Prostate gland (tissue), 2 donors: ENCODE measurements at regions not wholly inside any gene's neighbourhood (a gene's known extent, or its start where the extent isn't known, plus 50 kb on each side); places are given as distances from the start of the nearest gene placed in this dataset.

Experiments used
- DNase-seq: peaks from one replicate; pipeline ENCODE4 v3.0.0-alpha.2; 2019; ENCODE audit warnings: low spot score
- H3K27ac ChIP-seq, 2 donors: fragments of 200-600 bp; sonication (generic); 2 replicates each; pipeline ENCODE4 v1.5.1; 2017 to 2019
- H3K27me3 ChIP-seq: fragments of 200-600 bp; sonication (generic); replicated peaks from 2 replicates; pipeline ENCODE4 v1.5.1; 2019; ENCODE audit not compliant: insufficient read depth
- H3K36me3 ChIP-seq, 2 donors: fragments of 200-600 bp; sonication (generic); 1 replicate in 1 of 2; 2 replicates in 1 of 2; pipeline versions ENCODE4 v1.5.1 to v1.8.1; 2017 to 2019
- H3K4me1 ChIP-seq: fragments of 200-600 bp; sonication (generic); replicated peaks from 2 replicates; pipeline ENCODE4 v1.5.1; 2019
- H3K4me3 ChIP-seq, 2 donors: fragments of 200-600 bp; sonication (generic); 2 replicates each; pipeline ENCODE4 v1.5.1; 2017 to 2019
- H3K9me3 ChIP-seq: fragments of 200-600 bp; sonication (generic); 2 replicates; pipeline ENCODE4 v1.5.1; 2017
- POLR2A ChIP-seq: fragments of 450-650 bp; IDR thresholded peaks from one replicate; pipeline ENCODE4 v1.6.1; 2016; ENCODE audit warnings: antibody characterized with exemption, mild to moderate bottlenecking
- POLR2AphosphoS5 ChIP-seq: sonication (generic); formaldehyde crosslinking; IDR thresholded peaks from one replicate; pipeline ENCODE4 v1.6.1; 2017; ENCODE audit warnings: antibody characterized with exemption
- WGBS: methylation state at CpG from one replicate; pipeline ENCODE4 v1.1.5; 2018; 5-methylcytosine and 5-hydroxymethylcytosine counted together
- intact Hi-C: fragments of 100-400 bp; cut with DNase I; formaldehyde crosslinking; loops from one replicate; pipeline ENCODE4 v1.14.2; 2022
- TF ChIP-seq, protein P1 (sequence below), 4 experiments: fragments of 200-600 bp in 2 of 4; fragments of 450-650 bp in 2 of 4; sonication (generic) in 2 of 4; IDR thresholded peaks; 1 replicate in 3 of 4; 2 replicates in 1 of 4; pipeline ENCODE4 v1.5.1; 2016 to 2019; ENCODE audit warnings: antibody characterized with exemption in 4 of 4, mild to moderate bottlenecking in 2 of 4, moderate library complexity in 2 of 4

DNA sequence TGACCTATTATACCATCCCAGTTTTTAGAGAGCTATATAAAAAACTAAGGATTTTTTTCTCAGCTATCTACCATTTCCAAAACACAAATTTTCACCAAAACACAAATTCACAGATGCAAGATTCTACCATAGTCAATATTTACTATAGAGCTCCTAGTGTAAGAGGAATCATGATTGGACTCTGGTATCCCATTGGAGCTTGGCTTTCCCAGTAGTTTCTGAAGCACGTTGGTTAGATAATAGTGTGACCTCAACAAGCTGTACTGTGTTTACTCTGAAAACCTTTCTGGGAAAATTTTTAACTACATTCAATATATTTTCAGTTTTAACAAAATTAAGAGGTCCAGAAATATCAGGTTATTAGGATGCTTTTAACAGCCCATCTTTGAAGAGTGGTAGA, 660.6 kb upstream of the SLC10A2 start:
- TF ChIP-seq POLR2AphosphoS5 (no peak), POLR2A (no peak)
- TF ChIP-seq, protein P1, sequence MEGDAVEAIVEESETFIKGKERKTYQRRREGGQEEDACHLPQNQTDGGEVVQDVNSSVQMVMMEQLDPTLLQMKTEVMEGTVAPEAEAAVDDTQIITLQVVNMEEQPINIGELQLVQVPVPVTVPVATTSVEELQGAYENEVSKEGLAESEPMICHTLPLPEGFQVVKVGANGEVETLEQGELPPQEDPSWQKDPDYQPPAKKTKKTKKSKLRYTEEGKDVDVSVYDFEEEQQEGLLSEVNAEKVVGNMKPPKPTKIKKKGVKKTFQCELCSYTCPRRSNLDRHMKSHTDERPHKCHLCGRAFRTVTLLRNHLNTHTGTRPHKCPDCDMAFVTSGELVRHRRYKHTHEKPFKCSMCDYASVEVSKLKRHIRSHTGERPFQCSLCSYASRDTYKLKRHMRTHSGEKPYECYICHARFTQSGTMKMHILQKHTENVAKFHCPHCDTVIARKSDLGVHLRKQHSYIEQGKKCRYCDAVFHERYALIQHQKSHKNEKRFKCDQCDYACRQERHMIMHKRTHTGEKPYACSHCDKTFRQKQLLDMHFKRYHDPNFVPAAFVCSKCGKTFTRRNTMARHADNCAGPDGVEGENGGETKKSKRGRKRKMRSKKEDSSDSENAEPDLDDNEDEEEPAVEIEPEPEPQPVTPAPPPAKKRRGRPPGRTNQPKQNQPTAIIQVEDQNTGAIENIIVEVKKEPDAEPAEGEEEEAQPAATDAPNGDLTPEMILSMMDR (IDR thresholded peaks at IDR 0.05) = no peak
- H3K27me3 ChIP-seq = no peaks in the 10 kb centered on the region
- H3K9me3 ChIP-seq = no peaks in the 10 kb centered on the region
- intact Hi-C loops = no loop called here
- H3K4me1 ChIP-seq = no peaks in the 10 kb centered on the region
- no peak for DNase-seq
- no peaks in the 10 kb centered on the region for H3K36me3 ChIP-seq
- 86% methylated on average over 1 of the region's 1 CpG for WGBS
- no peak overlapping the region for H3K27ac ChIP-seq
- no peak overlapping the region for H3K4me3 ChIP-seq

DNA sequence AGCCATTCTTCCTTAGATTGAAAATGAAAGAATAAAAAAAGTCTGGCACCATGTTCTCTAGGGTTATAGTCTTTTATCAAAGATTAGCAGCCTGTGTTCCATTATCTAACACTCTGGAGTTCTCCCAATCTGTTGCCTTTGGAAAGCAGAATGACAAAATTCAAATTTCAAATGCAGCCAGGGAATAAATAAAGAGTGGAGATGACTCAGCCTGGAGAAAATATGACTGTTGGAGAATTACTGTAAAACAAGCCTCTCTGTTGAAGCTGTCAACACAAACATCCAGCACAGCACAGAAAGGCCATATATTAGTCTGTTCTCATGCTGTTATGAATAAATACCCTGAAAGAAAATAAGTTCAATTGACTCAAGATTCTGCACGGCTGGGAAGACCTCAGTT, 650.5 kb upstream of the SLC10A2 start:
- Histone ChIP-seq H3K9me3 (no peaks in the 10 kb centered on the region), H3K27me3 (no peaks in the 10 kb centered on the region), H3K36me3 (no peaks in the 10 kb centered on the region), H3K4me1 (no peaks in the 10 kb centered on the region), H3K4me3 (no peak overlapping the region), H3K27ac (no peak overlapping the region)
- intact Hi-C loops = no loop called here
- TF ChIP-seq POLR2AphosphoS5 = no peak
- no peak for TF ChIP-seq POLR2A
- TF ChIP-seq, protein P1 (IDR thresholded peaks at IDR 0.05) = no peak
- no peak for DNase-seq
- 0% methylated on average over 1 of the region's 1 CpG for WGBS

- Histone ChIP-seq H3K27ac (no peak overlapping the region), H3K27me3 (no peaks in the 10 kb centered on the region), H3K4me3 (no peak overlapping the region), H3K9me3 (no peaks in the 10 kb centered on the region), H3K4me1 (no peaks in the 10 kb centered on the region), H3K36me3 (no peaks in the 10 kb centered on the region)
- TF ChIP-seq POLR2AphosphoS5 (no peak), POLR2A (no peak)
- TF ChIP-seq, protein P1 (IDR thresholded peaks at IDR 0.05) = no peak
- DNase-seq = no peak
- WGBS = 90% methylated on average over 5 of the region's 5 CpGs
- intact Hi-C loops = no loop called here
Measured at GRCh38 chr13:103715335-103715734, 649.1 kb upstream of the SLC10A2 start.

GRCh38 chr13:103703246-103703645, 637.0 kb upstream of the SLC10A2 start:
- H3K36me3 ChIP-seq = no peaks in the 10 kb centered on the region
- no peaks in the 10 kb centered on the region for H3K27me3 ChIP-seq
- WGBS = 95% methylated on average over 1 of the region's 1 CpG
- intact Hi-C loops = no loop called here
- DNase-seq = no peak
- no peak overlapping the region for H3K4me3 ChIP-seq
- TF ChIP-seq, protein P1 (IDR thresholded peaks at IDR 0.05) = no peak
- TF ChIP-seq POLR2AphosphoS5 (no peak), POLR2A (no peak)
- no peaks in the 10 kb centered on the region for H3K4me1 ChIP-seq
- no peaks in the 10 kb centered on the region for H3K9me3 ChIP-seq
- H3K27ac ChIP-seq = no peak overlapping the region

DNA sequence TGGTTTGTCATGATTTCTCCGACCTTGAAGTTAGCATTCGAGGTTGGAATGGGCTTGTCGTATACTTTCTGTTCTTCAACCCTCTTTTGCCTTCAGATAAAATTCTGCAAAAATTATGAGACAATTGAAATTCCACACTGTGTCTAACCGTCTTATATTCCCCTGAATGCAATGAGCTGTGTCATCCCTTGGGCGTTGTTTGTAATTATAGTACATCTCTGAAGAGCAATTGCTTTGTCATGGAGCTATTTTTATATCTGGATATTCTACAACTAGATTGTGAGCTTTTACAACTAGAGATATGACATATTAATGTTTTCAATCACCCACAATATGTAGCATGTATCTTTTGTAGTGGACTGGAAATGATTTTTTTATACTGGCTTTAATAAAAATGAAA, 631.8 kb upstream of the SLC10A2 start:
- intact Hi-C loops = no loop called here
- WGBS = 46% methylated on average over 5 of the region's 5 CpGs

More for the DNA sequence above, 631.8 kb upstream of the SLC10A2 start:
- H3K4me3 ChIP-seq = no peak overlapping the region
- H3K36me3 ChIP-seq = no peaks in the 10 kb centered on the region
- TF ChIP-seq, protein P1 (IDR thresholded peaks at IDR 0.05) = no peak
- TF ChIP-seq POLR2AphosphoS5 (no peak), POLR2A (no peak)
- H3K27ac ChIP-seq = no peak overlapping the region
- no peaks in the 10 kb centered on the region for H3K27me3 ChIP-seq
- H3K4me1 ChIP-seq = no peaks in the 10 kb centered on the region
- no peak for DNase-seq
- no peaks in the 10 kb centered on the region for H3K9me3 ChIP-seq
